Natural killer cell (primary cell): ENCODE measurements at regions not wholly inside any gene's neighbourhood (a gene's known extent, or its start where the extent isn't known, plus 50 kb on each side); places are given as distances from the start of the nearest gene placed in this dataset.

Experiments used
- ATAC-seq, 3 donors: fragments of 150-1000 bp in 2 of 3; fragments of 200-7000 bp in 1 of 3; cut with Tn5 transposase; 1 replicate in 1 of 3; 2 replicates in 2 of 3; pipeline ENCODE4 v1.10.0; 2021; ENCODE audit warnings: mild to moderate bottlenecking in 2 of 3, moderate library complexity in 2 of 3
- DNase-seq, 2 donors: peaks; one replicate each; pipeline versions ENCODE4 v3.0.0 to v3.0.0-alpha.2; 2013 to 2021; ENCODE audit warnings: mixed read lengths in 1 of 2
- H3K27ac ChIP-seq: one replicate; pipeline ENCODE4 v1.5.1; 2013; ENCODE audit warnings: mild to moderate bottlenecking, low read length
- H3K27me3 ChIP-seq: one replicate; pipeline ENCODE4 v1.6.1; 2013; ENCODE audit warnings: low read length; ENCODE audit not compliant: control insufficient read depth, insufficient read depth
- H3K36me3 ChIP-seq: one replicate; pipeline ENCODE4 v1.6.1; 2013; ENCODE audit warnings: low read length; ENCODE audit not compliant: control insufficient read depth, insufficient read depth
- H3K4me1 ChIP-seq: one replicate; pipeline ENCODE4 v1.6.1; 2013; ENCODE audit warnings: low read length; ENCODE audit not compliant: control insufficient read depth, insufficient read depth
- H3K4me3 ChIP-seq: one replicate; pipeline ENCODE4 v1.5.1; 2013; ENCODE audit warnings: low read length
- H3K9me3 ChIP-seq: one replicate; pipeline ENCODE4 v1.6.1; 2013; ENCODE audit warnings: low read length; ENCODE audit not compliant: control insufficient read depth, insufficient read depth
- H3K27ac Mint-ChIP-seq, 2 donors: one replicate each; pipeline ENCODE4 v1.8.0; 2022; ENCODE audit warnings: mild to moderate bottlenecking in 2 of 2, mixed read lengths in 2 of 2, moderate library complexity in 1 of 2
- H3K27me3 Mint-ChIP-seq, 2 donors: one replicate each; pipeline ENCODE4 v1.8.0; 2022; ENCODE audit warnings: low read depth in 2 of 2, mixed read lengths in 2 of 2
- H3K36me3 Mint-ChIP-seq: one replicate; pipeline ENCODE4 v1.8.0; 2022; ENCODE audit warnings: mixed read lengths
- H3K4me1 Mint-ChIP-seq, 2 donors: one replicate each; pipeline ENCODE4 v1.8.0; 2022; ENCODE audit warnings: mixed read lengths in 2 of 2
- H3K4me3 Mint-ChIP-seq: one replicate; pipeline ENCODE4 v1.8.0; 2022; ENCODE audit warnings: mild to moderate bottlenecking, moderate library complexity, mixed read lengths
- H3K9me3 Mint-ChIP-seq, 2 donors: one replicate each; pipeline ENCODE4 v1.8.0; 2022; ENCODE audit warnings: mixed read lengths in 2 of 2
- WGBS: methylation state at CpG from one replicate; pipeline ENCODE4 v1.1.7; 2013; ENCODE audit warnings: missing lambda C conversion rate; ENCODE audit not compliant: insufficient coverage; 5-methylcytosine and 5-hydroxymethylcytosine counted together
- intact Hi-C: fragments of 100-400 bp; cut with micrococcal nuclease; formaldehyde crosslinking; loops from one replicate; pipeline ENCODE4 v1.14.2; 2022
- TF ChIP-seq, protein P1 (sequence below): fragments of 200-600 bp; IDR thresholded peaks from one replicate; pipeline ENCODE4 v1.8.0; 2022; ENCODE audit warnings: antibody characterized with exemption

- Mint-ChIP-seq H3K27me3 (peaks cover 0 to 5% of the 10 kb centered on the region in 2 donors), H3K4me1 (no peaks in the 10 kb centered on the region), H3K9me3 (no peaks in the 10 kb centered on the region)
These were observed 77.8 kb upstream of the PDK4 start for GRCh38 chr7:95674101-95674500.

DNA sequence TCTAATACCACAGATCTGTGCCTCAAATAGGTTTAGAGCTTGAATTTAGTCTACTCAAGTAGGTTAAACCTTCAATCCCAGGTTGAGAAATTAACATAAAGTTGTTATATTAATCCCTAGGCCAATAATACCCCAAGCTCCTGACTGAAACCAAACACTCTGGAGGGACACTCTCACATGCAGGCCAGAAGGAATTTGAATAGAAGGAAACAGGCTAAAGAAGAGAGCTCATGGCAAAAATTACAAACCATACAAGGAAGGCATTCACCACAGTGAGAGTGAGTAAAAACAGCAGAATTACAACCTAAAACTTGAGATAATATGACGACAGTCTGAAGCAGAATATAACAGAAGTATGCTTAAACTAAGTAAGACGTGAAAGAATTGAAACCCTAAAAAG lies 76.1 kb upstream of the PDK4 start:
- H3K27me3 Mint-ChIP-seq, result peaks cover 0 to 5% of the 10 kb centered on the region in 2 donors
- Histone ChIP-seq H3K27ac (no peak overlapping the region), H3K36me3 (no peaks in the 10 kb centered on the region), H3K9me3 (no peaks in the 10 kb centered on the region), H3K4me1 (no peaks in the 10 kb centered on the region), H3K27me3 (no peaks in the 10 kb centered on the region), H3K4me3 (no peak overlapping the region)
- no peaks in the 10 kb centered on the region for H3K9me3 Mint-ChIP-seq
- intact Hi-C loops, result no loop called here
- TF ChIP-seq, protein P1, sequence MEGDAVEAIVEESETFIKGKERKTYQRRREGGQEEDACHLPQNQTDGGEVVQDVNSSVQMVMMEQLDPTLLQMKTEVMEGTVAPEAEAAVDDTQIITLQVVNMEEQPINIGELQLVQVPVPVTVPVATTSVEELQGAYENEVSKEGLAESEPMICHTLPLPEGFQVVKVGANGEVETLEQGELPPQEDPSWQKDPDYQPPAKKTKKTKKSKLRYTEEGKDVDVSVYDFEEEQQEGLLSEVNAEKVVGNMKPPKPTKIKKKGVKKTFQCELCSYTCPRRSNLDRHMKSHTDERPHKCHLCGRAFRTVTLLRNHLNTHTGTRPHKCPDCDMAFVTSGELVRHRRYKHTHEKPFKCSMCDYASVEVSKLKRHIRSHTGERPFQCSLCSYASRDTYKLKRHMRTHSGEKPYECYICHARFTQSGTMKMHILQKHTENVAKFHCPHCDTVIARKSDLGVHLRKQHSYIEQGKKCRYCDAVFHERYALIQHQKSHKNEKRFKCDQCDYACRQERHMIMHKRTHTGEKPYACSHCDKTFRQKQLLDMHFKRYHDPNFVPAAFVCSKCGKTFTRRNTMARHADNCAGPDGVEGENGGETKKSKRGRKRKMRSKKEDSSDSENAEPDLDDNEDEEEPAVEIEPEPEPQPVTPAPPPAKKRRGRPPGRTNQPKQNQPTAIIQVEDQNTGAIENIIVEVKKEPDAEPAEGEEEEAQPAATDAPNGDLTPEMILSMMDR, result no peak
- DNase-seq (no peak), ATAC-seq (no peak)
- H3K4me1 Mint-ChIP-seq, result no peaks in the 10 kb centered on the region
- H3K27ac Mint-ChIP-seq, result no peak overlapping the region
- 96% methylated on average over 2 of the region's 2 CpGs for WGBS
- H3K4me3 Mint-ChIP-seq, result no peak overlapping the region
- no peaks in the 10 kb centered on the region for H3K36me3 Mint-ChIP-seq

More at GRCh38 chr7:95674101-95674500, 77.8 kb upstream of the PDK4 start:
- ATAC-seq (no peak), DNase-seq (no peak)
- no peak overlapping the region for H3K27ac Mint-ChIP-seq
- no peak overlapping the region for H3K4me3 Mint-ChIP-seq
- Histone ChIP-seq H3K27me3 (no peaks in the 10 kb centered on the region), H3K9me3 (no peaks in the 10 kb centered on the region), H3K4me1 (no peaks in the 10 kb centered on the region), H3K27ac (no peak overlapping the region), H3K4me3 (no peak overlapping the region), H3K36me3 (no peaks in the 10 kb centered on the region)
- H3K36me3 Mint-ChIP-seq, result no peaks in the 10 kb centered on the region
- TF ChIP-seq, protein P1, result no peak
- no CpG with 5 or more reads among the region's 3 CpGs for WGBS
- intact Hi-C loops, result no loop called here

DNA sequence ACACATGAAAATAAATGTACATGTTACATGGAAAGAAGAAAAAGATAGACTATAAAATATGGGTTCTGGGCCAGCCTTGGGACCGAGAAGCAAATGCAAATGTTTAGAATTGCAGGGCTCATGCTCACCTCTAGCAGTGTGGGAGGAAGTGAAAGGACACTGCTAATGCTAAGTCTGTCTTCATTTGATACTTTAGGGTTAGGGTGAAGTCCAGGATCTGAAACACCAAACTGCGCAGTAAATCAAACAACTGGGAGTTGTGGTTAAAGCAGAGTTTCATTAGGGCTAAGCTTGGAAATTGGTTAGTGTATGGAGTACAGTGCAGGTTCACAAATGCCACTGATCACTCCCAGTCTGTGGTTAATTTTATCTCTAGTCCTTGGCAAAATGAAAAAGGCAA lies 73.2 kb upstream of the PDK4 start:
- Histone ChIP-seq H3K36me3 (no peaks in the 10 kb centered on the region), H3K27me3 (no peaks in the 10 kb centered on the region), H3K4me1 (no peaks in the 10 kb centered on the region), H3K9me3 (no peaks in the 10 kb centered on the region), H3K4me3 (no peak overlapping the region), H3K27ac (no peak overlapping the region)
- no peaks in the 10 kb centered on the region for H3K36me3 Mint-ChIP-seq
- no peak overlapping the region for H3K27ac Mint-ChIP-seq
- intact Hi-C loops, result no loop called here
- ATAC-seq, result no peak
- H3K4me3 Mint-ChIP-seq, result no peak overlapping the region
- WGBS, result 74% methylated on average over 2 of the region's 2 CpGs
- TF ChIP-seq, protein P1, result no peak
- H3K4me1 Mint-ChIP-seq, result no peaks in the 10 kb centered on the region
- no peaks in the 10 kb centered on the region for H3K9me3 Mint-ChIP-seq
- peaks cover 6 to 7% of the 10 kb centered on the region in 2 donors for H3K27me3 Mint-ChIP-seq
- DNase-seq, result no peak

DNA sequence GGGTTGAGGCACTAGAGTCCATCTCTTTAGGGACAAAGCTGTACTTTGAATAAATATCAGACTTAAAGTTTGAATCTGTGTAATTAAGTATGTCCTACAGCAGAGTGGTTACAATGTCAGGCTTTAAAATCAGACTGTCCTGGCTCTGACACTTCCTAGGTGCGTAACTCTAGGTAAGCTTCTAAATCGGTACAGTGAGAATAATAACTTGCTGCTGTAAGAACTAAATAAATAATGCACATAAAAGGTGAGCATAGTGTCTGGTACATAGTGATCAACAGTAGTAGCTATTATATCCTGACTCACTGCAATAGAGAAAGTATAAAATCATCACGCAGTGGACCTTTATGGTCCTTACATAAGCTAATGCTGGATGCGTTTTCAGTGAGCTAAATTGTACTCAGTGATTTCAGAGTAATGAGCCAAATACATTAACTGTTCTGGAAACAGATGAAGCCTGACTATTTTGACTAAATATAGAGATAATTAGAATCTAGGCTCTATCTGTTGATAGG lies 72.2 kb upstream of the PDK4 start:
- no peaks in the 10 kb centered on the region for H3K4me1 ChIP-seq
- no peak for ATAC-seq
- Mint-ChIP-seq H3K27me3 (peaks cover 6 to 7% of the 10 kb centered on the region in 2 donors), H3K27ac (no peak overlapping the region), H3K4me3 (no peak overlapping the region), H3K4me1 (no peaks in the 10 kb centered on the region), H3K9me3 (no peaks in the 10 kb centered on the region), H3K36me3 (no peaks in the 10 kb centered on the region)
- H3K4me3 ChIP-seq, result no peak overlapping the region
- 94% methylated on average over 4 of the region's 4 CpGs for WGBS
- TF ChIP-seq, protein P1, result no peak
- no peaks in the 10 kb centered on the region for H3K27me3 ChIP-seq
- no peaks in the 10 kb centered on the region for H3K9me3 ChIP-seq
- no peak for DNase-seq
- intact Hi-C loops, result no loop called here
- no peak overlapping the region for H3K27ac ChIP-seq
- no peaks in the 10 kb centered on the region for H3K36me3 ChIP-seq
